NCI-H1694 (cell line): ENCODE measurements at regions not wholly inside any gene's neighbourhood (a gene's known extent, or its start where the extent isn't known, plus 50 kb on each side); places are given as distances from the start of the nearest gene placed in this dataset.

Source experiments
- DNase-seq: peaks from one replicate; lab custom pipeline; 2025; lab: John Stamatoyannopoulos, UW

- DNase-seq: no peak
These were observed 436.0 kb upstream of the FBXO33 start for GRCh38 chr14:39868251-39868650.

GRCh38 chr14:39863441-39863840, 431.2 kb upstream of the FBXO33 start:
- no peak for DNase-seq

GRCh38 chr14:39861696-39862095, 429.5 kb upstream of the FBXO33 start:
- DNase-seq: no peak

- DNase-seq: no peak
These were observed 429.0 kb upstream of the FBXO33 start for GRCh38 chr14:39861229-39861600.

- no peak for DNase-seq
These were observed 428.5 kb upstream of the FBXO33 start for GRCh38 chr14:39860596-39861228.

- no peak for DNase-seq
These were observed 427.1 kb upstream of the FBXO33 start for GRCh38 chr14:39859314-39859713.

GRCh38 chr14:39857376-39858055, 425.3 kb upstream of the FBXO33 start:
- no peak for DNase-seq

- no peak for DNase-seq
These were observed 421.2 kb upstream of the FBXO33 start for GRCh38 chr14:39853441-39853840.

GRCh38 chr14:39851202-39851601, 419.0 kb upstream of the FBXO33 start:
- DNase-seq: no peak

GRCh38 chr14:39847852-39848251, 415.6 kb upstream of the FBXO33 start:
- no peak for DNase-seq

GRCh38 chr14:39847194-39847593, 415.0 kb upstream of the FBXO33 start:
- no peak for DNase-seq

- no peak for DNase-seq
These were observed 411.6 kb upstream of the FBXO33 start for GRCh38 chr14:39843881-39844280.

- no peak for DNase-seq
These were observed 408.9 kb upstream of the FBXO33 start for GRCh38 chr14:39841088-39841487.

GRCh38 chr14:39827901-39828655, 395.8 kb upstream of the FBXO33 start:
- DNase-seq: no peak

- no peak for DNase-seq
These were observed 380.5 kb upstream of the FBXO33 start for GRCh38 chr14:39812532-39813320.

GRCh38 chr14:39807271-39807670, 375.0 kb upstream of the FBXO33 start:
- no peak for DNase-seq

GRCh38 chr14:39784461-39784860, 352.2 kb upstream of the FBXO33 start:
- no peak for DNase-seq

- DNase-seq: no peak
These were observed 349.2 kb upstream of the FBXO33 start for GRCh38 chr14:39781466-39781865.

GRCh38 chr14:39773387-39774126, 341.3 kb upstream of the FBXO33 start:
- no peak for DNase-seq

GRCh38 chr14:39772627-39773026, 340.4 kb upstream of the FBXO33 start:
- no peak for DNase-seq

GRCh38 chr14:39768589-39768988, 336.4 kb upstream of the FBXO33 start:
- peak; percentile 79 for DNase-seq
